ENCODE measurements at regions not wholly inside any gene's neighbourhood (a gene's known extent, or its start where the extent isn't known, plus 50 kb on each side); places are given as distances from the start of the nearest gene placed in this dataset.

DNA sequence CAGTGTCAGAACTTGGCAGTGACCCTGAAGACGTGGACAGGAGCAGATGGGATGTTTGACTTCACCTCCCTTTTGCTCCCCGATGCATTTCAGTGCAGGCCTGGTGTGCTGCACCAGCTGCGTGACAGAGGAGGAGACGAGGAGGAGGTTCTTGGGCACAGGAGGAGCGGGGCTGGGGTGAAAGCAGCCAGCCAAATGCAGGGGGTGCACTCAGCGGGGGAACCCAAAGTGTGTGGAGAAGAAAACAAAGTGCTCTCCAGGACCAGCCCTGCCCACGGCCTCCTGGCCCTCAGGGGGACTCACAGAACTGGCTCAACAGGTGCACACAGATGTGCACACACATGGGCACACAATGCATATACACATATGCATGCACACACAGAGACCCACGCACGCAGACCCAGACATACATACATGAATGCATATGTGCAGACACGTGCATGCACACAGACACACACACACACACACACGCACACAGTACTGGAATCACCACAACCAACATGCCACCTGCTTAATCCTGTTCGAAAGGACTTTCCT, 91.7 kb upstream of the SFSWAP start:
- TF ChIP-seq CTCF (IDR thresholded peaks at IDR 0.05) (no peak), POLR2A (IDR thresholded peaks at IDR 0.05) (no peak)
